GM19035 (cell line): ENCODE measurements at regions not wholly inside any gene's neighbourhood (a gene's known extent, or its start where the extent isn't known, plus 50 kb on each side); places are given as distances from the start of the nearest gene placed in this dataset.

Experiments used
- ATAC-seq: cut with Tn5 transposase; IDR thresholded peaks from one replicate; pipeline ENCODE4 v1.9.1; 2021; ENCODE audit not compliant: unreplicated experiment

DNA sequence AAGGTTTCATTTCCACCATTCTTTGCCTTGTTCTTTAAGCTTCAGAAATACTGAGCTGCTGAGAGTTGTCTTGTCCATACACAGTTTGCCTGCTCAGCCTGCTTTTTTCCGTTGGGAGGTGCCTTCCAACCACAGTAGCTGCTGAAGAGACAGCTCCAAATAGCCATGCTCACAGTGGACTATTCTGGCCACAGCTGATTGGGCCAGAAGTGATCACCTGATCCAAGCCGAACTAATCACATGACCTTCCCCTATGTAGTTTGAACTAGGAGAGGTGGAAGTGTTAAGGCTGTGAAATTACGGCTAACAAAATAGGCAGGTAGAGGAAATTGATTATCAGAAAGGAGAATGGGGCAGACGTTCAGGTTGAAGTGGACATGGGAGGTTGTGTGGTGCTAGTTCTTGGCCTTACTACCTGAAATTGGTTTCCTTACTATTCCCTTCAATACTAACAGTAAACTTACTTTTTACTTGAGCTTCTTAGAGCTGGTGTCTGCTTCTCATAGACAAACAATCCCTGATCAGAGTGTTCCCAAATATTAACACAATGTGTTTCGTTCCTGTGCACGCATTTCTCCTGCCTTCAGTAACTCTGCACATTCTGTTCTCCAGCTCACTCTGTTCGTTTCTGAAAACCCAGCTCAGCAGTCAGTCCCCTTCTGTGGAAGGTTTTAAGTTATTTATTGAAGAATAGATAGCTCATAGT, 136.1 kb downstream of the RWDD3 start:
- ATAC-seq: no peak

GRCh38 chr1:95370691-95371562, 136.9 kb downstream of the RWDD3 start:
- ATAC-seq: no peak

DNA sequence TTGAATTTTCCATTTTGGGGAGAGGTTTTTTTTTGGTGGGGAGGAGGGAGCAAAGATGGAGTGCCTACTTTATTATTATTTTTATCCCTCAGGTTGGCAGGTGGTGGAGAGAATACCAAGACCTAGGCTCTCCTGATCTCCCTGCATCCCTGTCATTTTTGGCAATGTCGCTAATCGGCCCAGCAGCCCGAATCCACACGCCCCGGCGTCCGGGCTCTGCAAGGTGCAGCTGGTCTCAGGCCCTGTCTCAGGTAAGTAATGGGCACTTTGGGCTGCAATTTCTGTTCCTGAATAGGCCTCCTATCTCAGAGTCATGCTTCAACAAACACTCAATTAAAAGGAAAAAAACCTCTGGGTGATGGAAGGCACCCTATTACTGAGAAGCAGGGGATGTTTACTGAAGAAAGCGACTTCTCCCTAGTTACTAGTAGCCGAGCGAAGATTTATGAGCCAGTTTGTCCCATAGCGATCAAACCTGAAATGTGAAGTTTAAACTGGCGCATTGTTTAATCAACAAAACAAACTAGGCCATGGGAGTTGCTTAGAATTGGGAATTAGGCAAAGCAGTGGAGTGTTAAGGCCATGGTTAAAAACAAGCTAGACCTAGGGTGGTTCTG, 137.8 kb downstream of the RWDD3 start:
- no peak for ATAC-seq

DNA sequence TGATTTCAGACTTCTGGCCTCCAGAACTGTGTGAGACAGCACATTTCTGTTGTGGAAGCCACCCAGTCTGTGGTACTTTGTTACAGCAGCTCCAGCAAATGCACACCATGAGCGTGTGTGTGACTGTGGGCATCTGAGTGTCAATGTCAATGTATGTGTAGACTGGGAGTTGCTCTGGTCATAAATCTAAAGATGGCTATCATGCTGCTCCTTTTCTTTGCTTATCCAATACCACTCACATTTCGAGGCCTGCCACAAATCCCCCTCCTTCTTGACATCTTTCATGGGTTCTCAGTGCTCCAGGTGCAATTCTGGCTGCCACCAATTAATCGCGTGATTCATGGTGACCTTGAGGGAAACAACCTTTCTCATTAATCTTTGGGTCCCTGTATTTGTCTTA, 141.2 kb downstream of the RWDD3 start:
- no peak for ATAC-seq

DNA sequence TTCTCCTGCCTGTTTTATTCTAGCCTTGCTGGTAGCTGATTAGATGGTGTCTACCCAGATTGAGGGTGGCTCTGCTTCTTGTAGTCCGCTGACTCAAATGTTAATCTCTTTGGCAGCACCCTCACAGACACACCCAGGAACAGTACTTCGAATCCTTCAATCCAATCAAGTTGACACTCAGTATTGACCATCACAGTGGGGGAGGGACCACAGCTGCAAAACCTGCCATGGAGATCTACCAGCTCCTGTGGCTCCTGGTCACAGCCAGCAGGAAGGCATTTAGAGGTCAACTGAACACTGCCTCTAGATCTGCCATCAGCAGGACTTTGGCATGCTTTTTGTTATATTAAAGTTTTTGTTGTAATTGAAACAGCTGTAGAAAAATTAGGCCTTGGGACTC, 146.9 kb downstream of the RWDD3 start:
- no peak for ATAC-seq

DNA sequence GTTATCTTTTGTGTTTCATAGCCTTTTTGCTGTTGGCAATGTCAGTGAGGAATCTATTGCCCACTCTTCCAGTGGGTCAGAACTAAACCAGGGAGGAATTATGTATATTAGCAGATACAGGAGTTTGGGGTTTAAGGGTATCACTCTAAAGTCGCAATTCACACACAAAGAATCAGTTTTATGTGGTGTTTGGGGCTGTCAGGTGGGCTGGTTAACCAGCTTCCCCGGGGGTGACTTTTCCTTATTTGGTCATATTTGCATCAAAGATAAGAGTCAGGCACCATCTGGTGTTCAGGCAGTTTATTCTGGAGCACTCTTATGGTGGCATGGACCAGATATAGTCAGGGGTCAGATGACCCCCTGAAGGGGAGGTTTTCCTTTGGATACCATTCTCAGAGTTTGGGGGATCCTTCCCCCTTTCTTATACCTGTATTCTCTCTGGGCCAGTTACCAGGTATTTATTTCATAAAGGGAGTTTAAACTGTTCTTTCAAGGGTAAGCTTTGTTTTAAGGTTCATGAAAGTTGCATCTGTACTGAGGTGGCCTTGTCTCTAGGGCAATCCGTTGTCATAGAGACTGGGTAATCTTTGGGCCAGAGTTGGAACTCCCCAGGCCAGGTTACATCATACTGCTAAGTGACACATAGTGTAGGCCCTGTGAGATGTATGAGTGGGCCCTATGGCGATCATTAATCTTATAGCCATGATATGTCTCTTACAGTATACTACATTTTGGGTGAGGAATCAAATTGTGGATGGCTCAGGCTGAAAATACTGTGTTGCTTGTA, 148.2 kb downstream of the RWDD3 start:
- ATAC-seq: no peak

DNA sequence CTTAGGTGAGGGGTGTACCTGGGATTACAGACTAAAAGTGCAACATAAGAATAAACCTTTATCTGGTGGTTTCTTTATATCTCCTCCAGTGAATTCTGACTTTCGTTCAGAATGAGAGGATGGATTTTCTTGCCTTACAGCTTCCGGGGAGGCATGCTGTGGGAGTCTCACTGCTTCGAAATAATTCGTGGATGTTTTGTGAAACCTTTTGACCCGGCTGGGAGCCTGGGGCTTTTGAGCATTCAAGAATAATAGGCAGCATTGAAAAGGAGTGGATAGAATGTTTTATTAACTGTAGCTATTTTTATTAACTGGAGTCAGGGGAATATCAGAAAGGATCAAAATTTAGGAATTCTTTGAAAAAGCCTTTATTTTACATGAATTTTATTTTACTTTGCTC, 149.1 kb downstream of the RWDD3 start:
- no peak for ATAC-seq

DNA sequence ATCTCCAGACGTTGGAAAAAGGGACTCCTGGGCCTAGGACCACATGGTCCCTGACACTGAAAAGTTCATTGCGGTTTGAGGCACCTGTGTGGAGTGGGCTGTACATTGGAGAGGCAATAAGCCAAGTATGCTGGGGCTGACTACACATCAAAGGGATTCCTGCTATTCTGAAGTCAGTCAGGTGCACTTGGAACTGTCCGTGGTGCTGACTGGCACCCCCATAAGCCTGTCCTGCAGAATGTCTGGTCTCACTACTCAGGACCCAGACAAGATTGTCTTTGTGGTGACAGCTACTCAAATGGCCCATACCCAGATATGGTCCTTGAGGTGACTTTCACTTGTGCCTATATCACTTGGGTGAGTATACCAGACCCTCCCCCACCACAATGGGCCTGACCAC, 150.6 kb downstream of the RWDD3 start:
- no peak for ATAC-seq

GRCh38 chr1:95386371-95386770, 152.4 kb downstream of the RWDD3 start:
- ATAC-seq: no peak

DNA sequence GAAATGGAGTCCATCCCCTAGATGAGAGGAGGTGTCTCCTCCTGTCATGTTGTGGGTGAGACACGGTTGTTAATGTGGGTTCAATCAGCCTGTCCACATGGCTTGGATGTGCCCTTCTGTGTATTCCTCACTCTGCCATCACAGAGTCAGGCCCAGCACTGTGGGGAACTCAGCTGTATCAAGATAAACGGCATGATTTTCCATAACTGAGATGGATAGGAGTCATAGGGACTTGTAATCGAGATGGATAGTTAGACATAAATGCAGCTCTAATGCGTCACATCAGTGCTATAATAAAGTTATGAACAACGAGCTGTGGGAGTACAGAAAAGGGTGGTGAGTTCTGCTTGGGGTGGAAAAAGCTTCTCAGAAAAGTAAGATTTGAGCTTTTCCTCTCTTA, 152.9 kb downstream of the RWDD3 start:
- no peak for ATAC-seq

DNA sequence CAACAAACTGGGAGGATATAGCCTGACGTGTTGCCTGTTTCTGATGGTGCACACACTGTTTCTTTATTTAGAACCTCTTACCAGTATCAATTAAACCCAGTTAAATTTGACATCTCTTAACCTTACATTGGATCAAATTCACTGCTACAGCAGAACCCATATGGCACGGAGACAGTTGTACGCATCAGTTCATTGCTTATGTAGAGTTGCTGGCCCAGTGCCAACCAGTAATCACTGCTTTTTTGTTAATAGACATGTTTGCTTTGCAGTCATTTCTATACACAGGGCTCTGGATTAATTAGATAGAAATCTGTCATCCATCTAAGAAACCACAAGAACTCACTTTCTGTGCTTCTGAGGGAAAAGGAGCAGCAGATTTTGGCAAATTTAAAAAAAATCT, 154.0 kb downstream of the RWDD3 start:
- ATAC-seq: no peak

DNA sequence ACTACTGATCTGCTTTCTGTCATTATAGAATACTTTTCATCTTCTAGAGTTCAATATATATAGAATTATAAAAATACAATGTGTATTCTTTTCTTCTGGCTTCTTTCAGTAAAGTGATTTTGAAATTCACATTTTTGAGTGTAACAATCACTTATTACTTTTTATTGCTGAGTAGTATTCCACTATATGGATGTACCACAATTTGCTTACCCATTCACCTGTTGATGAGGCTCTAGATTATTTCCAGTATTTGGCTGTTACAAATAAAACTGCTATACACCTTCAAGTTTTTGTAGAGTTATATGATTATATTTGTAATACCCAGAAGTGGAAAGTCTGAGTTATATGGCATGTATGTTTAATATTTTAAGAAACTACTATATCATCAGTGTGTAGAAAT, 159.4 kb downstream of the RWDD3 start:
- ATAC-seq: no peak

DNA sequence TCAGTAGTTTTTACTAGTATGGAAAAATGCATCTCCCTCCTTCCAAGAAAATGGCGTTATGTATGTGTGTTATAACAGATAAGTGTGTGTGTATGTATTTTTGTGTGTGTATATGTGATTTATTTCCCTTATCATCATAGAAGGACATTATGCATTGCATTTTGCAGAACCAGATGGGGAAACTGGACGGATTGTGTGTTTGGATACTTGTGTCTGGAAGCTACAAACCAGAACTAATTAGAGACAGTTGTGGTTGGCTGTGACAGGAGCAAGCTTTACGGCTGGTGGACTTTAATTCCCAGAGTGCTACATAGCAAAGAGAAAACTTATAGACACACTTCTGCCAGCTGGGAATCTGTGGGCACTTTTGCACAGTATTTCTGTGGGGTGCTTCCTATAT, 162.5 kb downstream of the RWDD3 start:
- ATAC-seq: no peak

DNA sequence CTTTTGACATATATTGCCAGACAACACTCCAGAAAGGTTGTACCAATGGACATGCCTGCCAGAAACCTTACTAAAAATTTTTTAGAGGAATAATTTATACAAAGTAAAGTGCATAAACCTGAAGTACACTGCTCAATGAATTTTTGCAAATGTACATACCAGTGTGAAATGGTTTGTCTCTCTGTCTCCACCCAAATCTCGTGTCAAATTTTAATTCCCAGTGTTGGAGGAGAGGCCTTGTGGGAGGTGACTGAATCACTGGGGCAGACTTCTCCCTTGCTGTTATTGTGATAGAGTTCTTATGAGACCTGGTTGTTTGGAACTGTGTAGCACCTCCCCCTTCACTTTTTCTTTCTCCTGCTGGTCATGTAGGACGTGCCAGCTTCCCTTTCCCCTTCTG, 168.8 kb downstream of the RWDD3 start:
- ATAC-seq: no peak

DNA sequence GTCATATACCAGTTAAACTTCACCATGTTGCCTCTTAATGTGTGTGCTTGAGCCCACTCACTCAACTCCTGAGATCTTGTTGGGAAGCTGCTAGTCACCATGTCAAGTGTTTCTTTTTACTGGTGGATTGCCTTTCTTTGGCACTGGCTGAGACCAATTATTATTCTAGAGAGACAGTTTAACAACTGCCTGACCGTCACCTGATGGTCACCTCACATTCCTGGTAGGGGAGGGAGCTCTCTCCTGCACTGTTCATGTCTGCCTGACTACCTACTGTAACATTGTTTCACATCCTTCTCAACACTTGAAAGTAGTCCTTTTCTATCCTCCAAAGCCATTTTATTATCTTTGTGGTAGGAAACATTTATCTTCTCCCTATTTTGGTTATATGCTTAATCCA, 172.3 kb downstream of the RWDD3 start:
- no peak for ATAC-seq

- no peak for ATAC-seq
These were observed 173.3 kb downstream of the RWDD3 start for GRCh38 chr1:95407131-95407885.

- no peak for ATAC-seq
These were observed 173.9 kb downstream of the RWDD3 start for GRCh38 chr1:95407886-95408291.

GRCh38 chr1:95408507-95409136, 174.6 kb downstream of the RWDD3 start:
- no peak for ATAC-seq

DNA sequence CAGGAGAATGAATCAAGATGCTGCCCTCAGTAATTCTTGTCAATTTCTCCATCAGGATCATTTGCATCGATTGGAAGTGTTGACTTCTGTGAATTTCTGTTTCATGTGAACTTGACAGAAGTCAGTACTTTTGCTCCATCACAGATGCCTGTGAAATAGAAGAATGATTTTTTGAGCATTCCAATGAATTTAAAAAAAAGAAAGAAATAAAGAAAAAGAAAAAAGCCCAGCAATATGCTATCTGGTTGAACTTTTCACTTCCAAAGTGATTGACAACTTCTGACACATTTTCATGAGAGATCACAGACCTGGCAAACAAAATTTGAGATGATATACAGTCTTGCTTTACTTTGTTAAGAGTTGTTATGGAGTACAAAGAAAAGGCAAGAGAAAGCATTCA, 175.3 kb downstream of the RWDD3 start:
- ATAC-seq: no peak

GRCh38 chr1:95409901-95410300, 175.9 kb downstream of the RWDD3 start:
- ATAC-seq: no peak
